ENCODE measurements at regions not wholly inside any gene's neighbourhood (a gene's known extent, or its start where the extent isn't known, plus 50 kb on each side); places are given as distances from the start of the nearest gene placed in this dataset.

GRCh38 chr4:1575418-1576303, 108.5 kb downstream of the FAM53A start:
- Histone ChIP-seq H3K4me1 (peaks cover 0 to 26% (median 7%) of the 10 kb centered on the region in 6 donors), H3K27ac (no peak overlapping the region), H3K36me3 (no peaks in the 10 kb centered on the region), H3K4me3 (no peak overlapping the region), H3K9me3 (no peaks in the 10 kb centered on the region), H3K27me3 (replicated peaks in 1 of 7) (no peaks in the 10 kb centered on the region)
- no peak for TF ChIP-seq POLR2AphosphoS5 (IDR thresholded peaks at IDR 0.05)
- TF ChIP-seq POLR2A (IDR thresholded peaks at IDR 0.05): no peak
- no peak for TF ChIP-seq CTCF (IDR thresholded peaks at IDR 0.05 in 8 of 11, conservative IDR thresholded peaks at IDR 0.05 in 3 of 11)
- 77 to 89% (median 87%) methylated on average over 20 of the region's 20 CpGs for WGBS, 5 donors
- DNase-seq: peak; percentile 67
- intact Hi-C loops (cut with DNase I; ENCODE audit: low total_unique reads): no loop called here

GRCh38 chr4:1574601-1575417, 109.3 kb downstream of the FAM53A start:
- Histone ChIP-seq H3K9me3 (no peaks in the 10 kb centered on the region), H3K27ac (no peak overlapping the region), H3K36me3 (no peaks in the 10 kb centered on the region), H3K4me3 (no peak overlapping the region), H3K27me3 (replicated peaks in 1 of 7) (peaks cover 0 to 5% (median 0%) of the 10 kb centered on the region in 7 donors), H3K4me1 (peaks cover 0 to 22% (median 7%) of the 10 kb centered on the region in 6 donors)
- no peak for TF ChIP-seq POLR2AphosphoS5 (IDR thresholded peaks at IDR 0.05)
- TF ChIP-seq CTCF (IDR thresholded peaks at IDR 0.05 in 8 of 11, conservative IDR thresholded peaks at IDR 0.05 in 3 of 11): no peak
- no peak for TF ChIP-seq POLR2A (IDR thresholded peaks at IDR 0.05)
- intact Hi-C loops (cut with DNase I; ENCODE audit: low total_unique reads): no loop called here
- WGBS, 5 donors: 85 to 93% (median 89%) methylated on average over 7 to 20 of the region's 20 CpGs
- peak; percentile 76 for DNase-seq

GRCh38 chr4:1573830-1574459, 110.2 kb downstream of the FAM53A start:
- H3K27ac ChIP-seq: no peak overlapping the region
- intact Hi-C loops (cut with DNase I; ENCODE audit: low total_unique reads): no loop called here
- peaks cover 0 to 14% (median 3%) of the 10 kb centered on the region in 7 donors for H3K27me3 ChIP-seq (replicated peaks in 1 of 7)
- H3K4me1 ChIP-seq: peaks cover 0 to 22% (median 5%) of the 10 kb centered on the region in 6 donors
- no peak overlapping the region for H3K4me3 ChIP-seq
- no peaks in the 10 kb centered on the region for H3K9me3 ChIP-seq
- no peaks in the 10 kb centered on the region for H3K36me3 ChIP-seq
- 75 to 85% (median 82%) methylated on average over 13 of the region's 13 CpGs for WGBS, 5 donors
- TF ChIP-seq CTCF (IDR thresholded peaks at IDR 0.05 in 8 of 11, conservative IDR thresholded peaks at IDR 0.05 in 3 of 11): no peak
- TF ChIP-seq POLR2AphosphoS5 (IDR thresholded peaks at IDR 0.05): no peak
- TF ChIP-seq POLR2A (IDR thresholded peaks at IDR 0.05): no peak
- peak; percentile 54 for DNase-seq
